ENCODE measurements at regions not wholly inside any gene's neighbourhood (a gene's known extent, or its start where the extent isn't known, plus 50 kb on each side); places are given as distances from the start of the nearest gene placed in this dataset.
"Not testable (repeated sequence)": the region's sequence is repeated elsewhere in the genome, so short reads cannot be mapped to it uniquely, and the experiment has no call there.

DNA sequence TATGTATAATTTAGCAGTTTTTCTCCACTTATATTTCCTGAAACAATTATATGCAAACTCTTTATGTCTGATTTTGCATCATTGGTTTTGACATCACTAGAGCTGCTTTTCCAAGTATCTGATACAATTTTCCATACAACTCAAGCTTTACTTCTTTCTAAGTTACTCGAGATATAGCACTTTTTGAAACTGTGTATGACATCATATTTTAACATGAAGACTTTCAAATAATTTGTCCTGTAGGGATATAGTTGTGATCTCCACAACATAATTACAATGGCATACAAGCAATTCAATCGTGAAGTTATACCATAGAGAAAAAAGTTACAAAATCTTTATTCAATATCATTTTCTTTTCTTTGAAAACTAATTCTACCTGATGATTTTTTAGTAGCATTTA, 173.0 kb downstream of the LEPR start:
- DNase-seq = no peak

GRCh38 chr1:65595724-65596123, 175.3 kb downstream of the LEPR start:
- DNase-seq = no peak

DNA sequence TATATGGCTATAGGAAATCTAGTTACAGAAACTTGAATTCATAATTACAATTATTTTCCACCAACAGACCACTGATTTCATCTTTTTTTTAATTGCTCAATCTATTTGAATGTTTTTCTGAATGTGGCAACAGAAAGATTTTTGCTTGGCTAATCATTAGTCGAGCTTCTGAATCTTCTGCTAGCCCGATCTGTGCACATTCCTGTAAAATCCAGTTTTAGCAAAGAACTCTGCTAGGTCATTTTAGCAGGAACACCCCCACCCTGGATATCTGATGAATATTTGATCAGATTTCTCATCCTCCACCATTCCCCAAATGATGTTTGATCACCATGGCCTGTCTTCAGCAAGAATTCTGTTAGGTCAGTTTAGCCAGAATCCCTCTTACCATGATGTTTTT, 176.3 kb downstream of the LEPR start:
- DNase-seq = no peak

DNA sequence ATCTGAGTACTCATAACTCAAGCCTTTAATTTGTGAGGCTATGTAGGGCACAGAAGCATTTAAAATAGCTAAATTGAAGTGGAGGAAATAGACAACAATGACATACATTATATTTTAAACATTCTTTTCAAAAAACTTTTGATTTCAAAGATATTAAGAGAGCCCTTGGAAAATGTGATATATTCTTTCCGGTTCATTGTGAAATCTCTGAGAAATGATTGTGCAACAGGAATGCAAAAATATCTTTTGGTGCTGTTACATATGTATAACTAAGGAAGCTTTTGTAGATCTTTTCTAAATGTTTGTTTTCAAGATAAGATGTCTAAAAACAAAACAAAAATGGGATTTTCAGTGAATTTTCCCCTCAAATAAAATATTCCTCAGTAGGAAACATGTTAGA, 185.2 kb downstream of the LEPR start:
- no peak for DNase-seq

DNA sequence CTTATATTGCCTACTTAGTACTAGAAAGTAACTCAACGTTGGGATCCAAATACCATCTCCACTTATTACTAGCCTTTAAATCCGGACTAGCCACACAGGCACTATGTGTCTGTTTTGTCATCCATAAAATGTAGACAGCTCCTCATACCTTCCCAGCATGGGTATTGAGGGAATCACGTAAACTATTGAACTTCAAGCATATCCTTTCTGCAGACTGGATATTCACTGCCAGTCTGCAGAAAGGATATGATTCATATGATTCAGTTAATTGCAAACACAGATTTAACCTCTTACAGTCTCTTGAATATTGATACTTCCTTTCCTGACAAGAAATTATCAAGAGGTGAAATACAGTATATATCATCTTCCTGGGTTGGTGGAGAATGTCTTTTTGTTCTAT, 186.0 kb downstream of the LEPR start:
- DNase-seq = no peak

GRCh38 chr1:65613884-65614283, 178.8 kb upstream of the PDE4B start:
- no peak for DNase-seq

DNA sequence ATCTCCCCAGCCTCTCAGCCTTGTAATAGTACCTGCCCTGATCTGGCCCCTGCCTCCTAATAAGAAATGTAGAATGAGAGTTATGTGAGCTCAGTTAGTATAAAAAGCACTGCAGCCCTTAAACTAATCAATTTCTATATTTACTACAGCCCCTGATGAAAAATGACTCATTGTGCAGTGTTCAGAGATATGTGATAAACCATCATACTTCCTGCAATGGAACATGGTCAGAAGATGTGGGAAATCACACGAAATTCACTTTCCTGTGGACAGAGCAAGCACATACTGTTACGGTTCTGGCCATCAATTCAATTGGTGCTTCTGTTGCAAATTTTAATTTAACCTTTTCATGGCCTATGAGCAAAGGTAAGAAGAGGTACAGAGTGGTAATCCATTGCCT, 176.8 kb upstream of the PDE4B start:
- DNase-seq = no peak

GRCh38 chr1:65621721-65622120, 171.0 kb upstream of the PDE4B start:
- not testable (repeated sequence) for DNase-seq

- DNase-seq = no peak
Measured at GRCh38 chr1:65623895-65624294, 168.8 kb upstream of the PDE4B start.

DNA sequence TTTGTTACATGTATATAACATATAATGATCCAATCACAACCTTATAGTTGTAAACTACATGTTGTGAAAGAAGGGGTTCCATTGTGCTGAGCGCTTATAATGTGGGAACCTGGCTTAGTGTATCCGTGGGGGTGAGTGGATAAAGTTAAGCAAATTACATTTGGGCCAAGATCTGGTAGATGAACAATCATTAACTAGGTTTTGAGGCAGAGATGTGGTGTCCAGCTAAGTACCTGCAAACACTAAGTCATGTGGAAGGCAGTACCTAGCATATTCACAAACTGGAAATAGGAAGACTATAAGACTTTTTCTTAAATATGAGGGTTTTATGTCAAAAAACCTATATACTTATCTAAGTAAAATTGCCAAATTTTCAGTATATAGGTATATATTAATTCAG, 167.2 kb upstream of the PDE4B start:
- no peak for DNase-seq

DNA sequence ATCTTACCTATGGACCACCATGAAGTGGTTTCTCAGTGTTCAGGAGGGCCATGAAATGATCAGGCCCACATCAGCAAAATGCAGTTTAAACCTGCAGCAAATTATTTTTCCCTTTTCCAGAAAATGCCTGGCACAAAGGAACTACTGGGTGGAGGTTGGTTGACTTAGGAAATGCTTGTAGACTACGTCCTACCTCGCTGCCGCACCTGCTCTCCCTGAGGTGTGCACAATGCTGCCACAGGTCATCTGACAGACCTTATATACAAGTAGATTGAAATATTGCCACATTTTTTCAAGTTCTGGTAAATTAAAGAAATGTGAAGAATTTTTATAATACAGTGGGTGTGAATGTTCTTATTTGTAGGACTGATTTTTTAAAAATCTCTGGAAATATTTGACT, 166.7 kb upstream of the PDE4B start:
- DNase-seq = no peak

DNA sequence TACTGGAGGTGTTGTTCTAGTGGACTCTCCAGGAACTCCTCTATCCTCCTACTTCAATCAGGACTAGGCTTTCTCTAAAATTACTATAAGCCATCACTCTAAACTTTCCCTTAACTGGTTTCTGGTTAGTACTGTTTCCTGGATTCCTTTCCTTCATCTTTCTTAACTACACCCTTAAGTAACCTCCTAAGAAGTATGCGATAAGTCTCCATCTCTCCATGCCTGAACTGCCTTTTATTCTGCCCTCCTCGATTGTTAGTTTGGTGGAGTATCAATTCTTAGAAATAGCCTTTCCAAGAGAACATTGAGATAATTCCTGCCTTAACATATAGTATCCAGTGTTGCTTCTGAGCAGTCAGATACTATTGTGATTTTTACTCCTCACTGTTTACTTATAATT, 162.9 kb upstream of the PDE4B start:
- DNase-seq = no peak

- no peak for DNase-seq
Measured at GRCh38 chr1:65630855-65631254, 161.8 kb upstream of the PDE4B start.

DNA sequence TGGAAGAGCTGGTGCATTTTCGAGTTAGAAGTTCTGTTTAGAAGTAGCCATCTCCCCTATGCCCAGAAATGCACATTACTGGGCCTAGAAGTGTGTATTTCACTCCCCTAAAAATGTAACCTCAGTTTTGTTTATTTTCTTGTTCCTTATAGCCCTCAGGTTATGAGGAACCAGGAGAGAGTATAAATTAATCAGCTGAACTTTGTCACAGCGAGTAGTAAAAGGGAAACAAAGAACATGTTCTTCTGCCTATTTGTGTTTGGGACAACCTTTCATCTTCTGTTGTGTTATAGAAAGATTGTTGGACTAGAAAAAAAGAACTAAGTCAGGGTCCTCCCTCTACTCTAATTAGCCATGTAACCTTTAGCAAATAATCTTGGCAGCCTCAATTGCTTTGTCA, 160.5 kb upstream of the PDE4B start:
- DNase-seq = no peak

DNA sequence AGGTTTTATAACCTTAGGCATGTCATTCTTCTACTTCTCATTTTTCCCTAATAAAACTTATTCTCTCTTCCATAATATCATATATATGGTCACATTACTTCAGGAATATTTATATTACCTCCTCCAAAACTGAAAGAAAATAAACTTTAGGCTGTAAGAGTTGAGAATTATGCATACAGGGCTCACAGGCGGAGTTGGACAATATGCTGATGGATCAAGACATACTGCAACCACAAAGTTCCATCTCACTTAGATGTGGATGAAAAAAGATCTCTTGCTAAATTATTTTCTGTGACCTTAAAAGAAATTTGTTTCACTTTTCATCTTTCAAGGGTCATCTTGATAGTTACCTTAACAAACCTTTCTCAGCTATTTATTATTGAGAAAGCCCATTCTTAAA, 152.6 kb upstream of the PDE4B start:
- DNase-seq = no peak

DNA sequence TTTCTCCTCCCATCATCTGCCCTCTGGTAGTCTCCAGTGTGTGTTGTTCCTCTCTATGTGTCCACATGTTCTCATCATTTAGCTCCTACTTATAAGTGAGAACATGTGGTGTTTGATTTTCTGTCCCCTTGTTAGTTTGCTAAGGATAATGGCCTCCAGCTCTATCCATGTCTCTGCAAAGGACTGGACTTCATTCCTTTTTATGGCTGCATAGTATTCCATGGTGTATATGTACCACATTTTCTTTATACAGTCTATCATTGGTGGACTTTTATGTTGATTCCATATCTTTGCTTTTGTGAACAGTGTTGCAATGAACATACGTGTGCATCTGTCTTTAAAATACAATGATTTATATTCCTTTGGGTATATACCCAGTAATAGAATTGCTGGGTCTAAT, 143.5 kb upstream of the PDE4B start:
- DNase-seq = not testable (repeated sequence)

GRCh38 chr1:65650682-65651081, 142.0 kb upstream of the PDE4B start:
- DNase-seq = no peak

- not testable (repeated sequence) for DNase-seq
Measured at GRCh38 chr1:65654526-65654925, 138.2 kb upstream of the PDE4B start.

DNA sequence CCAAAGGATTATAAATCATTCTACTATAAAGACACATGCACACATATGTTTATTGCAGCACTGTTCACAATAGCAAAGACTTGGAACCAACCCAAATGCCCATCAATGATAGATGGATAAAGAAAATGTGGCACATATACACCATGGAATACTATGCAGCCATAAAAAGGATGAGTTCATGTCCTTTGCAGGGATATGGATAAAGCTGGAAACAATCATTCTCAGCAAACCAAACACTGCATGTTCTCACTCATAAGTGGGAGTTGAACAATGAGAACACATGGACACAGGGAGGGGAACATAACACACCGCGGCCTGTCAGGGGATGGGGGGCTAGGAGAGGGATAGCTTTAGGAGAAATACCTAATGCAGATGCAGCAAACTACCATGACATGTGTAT, 135.1 kb upstream of the PDE4B start:
- not testable (repeated sequence) for DNase-seq

DNA sequence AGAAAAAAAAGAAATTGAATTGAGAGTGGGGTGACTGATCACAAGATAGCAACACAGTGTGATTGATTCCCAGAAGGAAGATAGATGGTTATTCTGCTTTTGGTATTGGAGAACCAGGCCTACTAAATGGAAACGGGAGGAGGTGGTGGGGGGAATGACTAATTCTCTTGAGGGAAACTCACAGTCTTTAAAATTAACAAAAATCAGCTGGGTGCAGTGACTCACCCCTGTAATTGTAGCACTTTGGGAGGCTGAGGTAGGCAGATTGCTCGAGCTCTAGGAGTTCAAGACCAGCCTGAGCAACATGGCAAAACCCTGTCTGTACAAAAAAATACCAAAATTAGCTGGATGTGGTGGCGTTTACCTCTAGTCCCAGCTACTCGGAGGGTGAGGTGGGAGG, 134.6 kb upstream of the PDE4B start:
- DNase-seq = no peak

DNA sequence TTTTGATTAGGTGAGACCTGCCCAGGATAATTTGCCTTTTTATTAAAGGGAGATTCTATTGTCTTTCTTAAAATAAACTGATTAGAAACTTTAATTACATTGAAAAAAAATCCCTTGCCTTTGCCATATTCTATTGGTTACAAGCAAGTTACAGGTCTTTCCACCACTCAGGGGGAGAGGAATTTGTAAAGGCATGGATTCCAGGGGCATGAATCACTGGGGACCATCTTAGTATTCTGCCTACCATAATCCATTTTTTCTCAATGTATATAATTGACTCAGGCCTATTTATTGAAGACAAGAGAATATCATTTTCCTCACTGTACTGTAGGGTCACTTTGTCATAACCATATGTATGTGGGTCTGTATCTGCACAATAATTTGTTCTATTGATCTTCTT, 124.3 kb upstream of the PDE4B start:
- DNase-seq = no peak

- no peak for DNase-seq
Measured at GRCh38 chr1:65670518-65670917, 122.2 kb upstream of the PDE4B start.

DNA sequence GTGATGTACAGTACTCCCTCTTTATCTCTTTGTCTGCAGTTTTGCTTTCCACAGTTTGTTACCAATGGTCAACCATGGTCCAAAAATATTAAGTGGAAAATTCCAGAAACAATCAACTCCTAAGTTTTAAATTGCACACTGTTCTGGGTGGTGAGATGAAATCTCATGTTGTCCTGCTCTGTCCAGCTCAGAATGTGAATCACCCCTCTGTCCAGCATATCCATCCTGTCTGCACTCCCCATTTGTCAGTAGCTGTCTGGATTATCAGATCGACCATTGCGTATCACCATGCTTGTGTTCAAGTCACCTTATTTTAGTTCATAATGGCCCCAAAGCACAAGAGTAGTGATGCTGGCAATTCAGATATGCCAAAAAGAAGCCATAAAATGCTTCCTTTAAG, 118.2 kb upstream of the PDE4B start:
- DNase-seq = no peak

DNA sequence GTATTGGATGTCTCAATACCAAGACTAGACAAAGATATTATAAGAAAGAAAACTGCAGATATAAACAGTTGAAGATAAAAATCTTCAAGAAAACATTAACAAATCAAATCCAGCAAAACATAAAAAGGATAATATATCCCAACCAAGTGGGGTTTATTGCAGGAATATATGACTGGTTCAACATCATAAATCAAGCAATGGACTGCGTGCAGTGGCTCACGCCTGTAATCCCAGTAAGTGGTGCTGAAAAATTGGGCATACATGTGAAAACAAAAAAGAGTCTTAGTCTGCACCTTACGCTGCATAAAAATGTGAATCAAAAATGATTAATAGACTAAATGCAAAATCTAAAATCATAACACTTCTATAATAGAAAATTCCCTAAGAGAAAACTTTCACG, 112.9 kb upstream of the PDE4B start:
- no peak for DNase-seq

DNA sequence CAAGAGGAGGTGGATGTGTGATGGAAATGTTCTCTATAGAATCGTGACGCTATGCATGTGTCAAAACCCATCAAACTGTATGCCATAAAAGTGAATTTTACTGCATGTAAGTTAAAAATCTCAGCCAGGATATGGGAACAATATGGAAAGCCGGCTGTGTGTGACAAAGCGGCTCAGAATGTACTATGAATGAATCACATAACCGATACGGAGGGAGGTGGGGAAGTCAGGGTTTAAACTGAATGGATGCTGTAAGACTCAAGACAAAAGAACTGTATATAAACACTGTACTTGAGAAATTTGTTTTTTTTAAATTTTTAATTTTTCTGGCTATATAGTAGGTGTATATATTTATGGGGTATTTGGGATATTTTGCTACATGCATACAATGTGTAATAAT, 111.6 kb upstream of the PDE4B start:
- DNase-seq = no peak
